SKM-1 treated with dmso at 0.1 percent for 144 hours (cell line): ENCODE measurements at regions not wholly inside any gene's neighbourhood (a gene's known extent, or its start where the extent isn't known, plus 50 kb on each side); places are given as distances from the start of the nearest gene placed in this dataset.

Experiments
- DNase-seq: peaks from one replicate; lab custom pipeline; 2025; ENCODE audit not compliant: unreplicated experiment; lab: John Stamatoyannopoulos, UW

DNA sequence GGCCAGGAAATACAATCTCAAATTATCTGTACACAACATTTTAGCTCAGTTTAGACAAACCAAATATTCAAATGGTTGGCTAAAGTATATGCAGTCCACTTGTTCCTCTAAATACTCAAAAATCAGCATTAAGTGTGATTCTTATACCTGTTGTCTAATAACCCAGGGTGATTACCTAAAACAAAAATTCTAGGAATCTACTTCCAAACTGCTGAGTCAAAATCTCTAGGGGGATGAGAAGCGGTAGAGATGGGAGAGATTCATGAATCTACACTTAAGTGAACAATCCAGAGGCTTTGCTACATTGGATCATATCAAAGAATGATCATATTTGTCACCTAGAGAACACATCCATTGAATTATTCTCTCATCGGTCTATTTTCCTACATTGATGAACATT lies 420.9 kb upstream of the PKDCC start:
- DNase-seq, result no peak

DNA sequence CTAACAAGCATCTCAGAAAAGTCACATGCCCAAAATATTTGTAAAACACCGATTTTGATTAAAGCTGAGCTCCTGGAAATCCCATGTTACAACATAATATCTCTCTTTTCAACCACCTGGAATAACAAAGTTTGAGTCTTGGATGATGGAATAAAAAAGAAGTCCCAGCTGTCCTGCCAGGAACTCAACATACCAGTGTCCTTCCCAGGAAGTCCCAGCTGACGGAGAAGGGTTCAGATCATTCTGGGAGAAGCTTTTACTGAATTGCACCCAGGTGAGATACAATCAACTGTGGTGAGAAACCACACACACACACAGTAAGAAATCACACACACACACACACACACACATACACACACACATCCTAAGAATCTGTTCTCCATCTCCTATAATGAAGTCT lies 413.1 kb upstream of the PKDCC start:
- no peak for DNase-seq

DNA sequence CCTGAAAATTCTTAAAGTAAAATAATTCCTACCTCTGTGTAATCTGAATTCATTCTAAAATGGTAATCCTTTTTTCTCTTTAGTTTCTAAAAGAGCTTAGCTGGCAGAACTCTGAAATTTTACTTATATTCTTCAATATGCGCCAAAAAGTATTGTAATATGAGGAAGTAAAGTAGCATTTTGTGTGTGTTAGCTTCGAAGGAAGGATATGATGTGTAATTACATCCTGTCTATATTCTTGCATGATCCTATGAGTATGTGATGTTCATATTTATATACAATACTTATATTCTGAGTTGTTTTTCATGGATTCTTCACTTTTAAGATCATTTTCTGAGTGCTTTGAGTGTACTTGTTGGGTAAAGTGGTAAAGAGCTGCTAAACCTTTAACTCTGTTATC lies 402.9 kb upstream of the PKDCC start:
- DNase-seq, result no peak

DNA sequence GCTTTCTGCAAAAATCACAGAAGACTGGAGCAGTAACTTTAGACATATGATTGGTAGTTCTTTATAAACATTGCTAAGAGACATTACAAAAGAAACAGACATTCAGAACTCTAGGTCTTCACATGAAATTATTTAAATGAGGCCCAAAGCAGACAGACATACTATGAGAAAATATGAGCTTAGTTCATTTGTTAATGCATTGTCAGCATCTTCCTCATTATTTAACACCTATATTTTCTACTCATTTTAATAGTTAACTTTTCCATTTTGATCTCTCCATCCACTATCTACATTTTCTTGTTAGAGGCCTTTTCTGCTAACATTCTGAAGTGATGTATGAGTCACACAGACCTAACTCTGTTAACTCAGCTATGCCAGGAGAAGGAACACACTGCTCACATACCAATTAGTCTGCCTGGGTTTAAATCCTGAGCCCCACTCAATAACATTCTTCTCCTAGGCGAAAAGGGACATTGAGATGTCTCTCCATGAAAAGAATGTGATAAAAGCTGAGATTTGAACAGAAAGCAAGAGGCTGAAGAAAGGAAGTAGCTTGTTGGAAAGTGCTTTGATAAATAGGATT lies 400.3 kb upstream of the PKDCC start:
- DNase-seq, result no peak

DNA sequence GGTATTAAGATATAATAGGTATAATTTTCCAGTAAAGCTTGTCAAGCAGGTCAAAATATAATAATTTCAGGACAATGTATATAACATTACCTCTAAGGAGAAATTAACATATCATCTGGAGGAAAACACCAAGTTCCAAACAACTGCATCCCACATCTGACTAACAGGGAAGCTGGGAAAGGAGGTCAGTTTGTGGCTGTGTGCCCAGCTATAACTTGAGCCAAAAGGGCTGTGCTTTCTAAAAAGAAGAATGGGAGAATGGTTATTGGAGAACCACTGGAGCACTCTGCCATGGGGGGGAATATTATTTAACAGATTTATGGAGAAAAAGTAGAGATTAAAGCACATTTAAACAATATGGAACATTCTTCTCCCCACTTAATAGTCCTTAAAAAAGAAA lies 390.6 kb upstream of the PKDCC start:
- no peak for DNase-seq

DNA sequence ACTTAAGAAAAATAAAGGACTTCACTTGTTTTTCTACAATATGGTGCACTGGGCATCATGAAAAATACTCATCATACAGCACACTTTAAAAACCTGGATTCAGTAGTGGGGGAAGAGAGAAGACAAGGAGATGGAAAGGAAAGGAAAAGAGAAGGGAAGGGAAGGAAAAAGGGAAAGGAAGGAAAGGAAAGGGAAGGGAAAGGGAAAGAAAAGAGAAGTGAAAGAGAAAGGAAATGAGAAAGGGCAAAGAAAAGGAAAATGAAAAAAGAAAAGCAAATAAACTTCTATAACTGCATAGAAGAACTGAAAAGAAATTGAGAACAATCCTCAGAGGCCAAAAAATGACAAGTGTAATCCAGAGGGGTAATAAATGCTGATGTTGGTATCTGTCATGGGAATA lies 388.1 kb upstream of the PKDCC start:
- DNase-seq, result no peak

DNA sequence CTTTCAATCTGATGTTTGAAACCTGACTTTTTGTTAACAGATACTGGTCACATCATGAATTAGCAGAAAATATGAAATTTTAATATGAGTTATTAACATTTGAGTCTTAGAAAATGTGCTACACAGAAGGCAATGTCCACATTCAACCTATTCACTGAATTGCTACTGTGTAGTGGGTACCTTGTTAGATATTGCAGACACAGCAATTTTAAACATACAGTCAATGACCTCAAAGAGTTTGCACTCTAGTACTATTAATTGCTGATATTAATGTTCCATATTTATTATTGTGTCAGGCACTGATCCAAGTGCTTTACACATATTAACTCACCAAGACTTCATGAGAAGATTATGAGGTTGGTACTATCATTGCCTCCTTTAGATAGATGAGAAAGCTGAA lies 385.4 kb upstream of the PKDCC start:
- DNase-seq, result no peak

DNA sequence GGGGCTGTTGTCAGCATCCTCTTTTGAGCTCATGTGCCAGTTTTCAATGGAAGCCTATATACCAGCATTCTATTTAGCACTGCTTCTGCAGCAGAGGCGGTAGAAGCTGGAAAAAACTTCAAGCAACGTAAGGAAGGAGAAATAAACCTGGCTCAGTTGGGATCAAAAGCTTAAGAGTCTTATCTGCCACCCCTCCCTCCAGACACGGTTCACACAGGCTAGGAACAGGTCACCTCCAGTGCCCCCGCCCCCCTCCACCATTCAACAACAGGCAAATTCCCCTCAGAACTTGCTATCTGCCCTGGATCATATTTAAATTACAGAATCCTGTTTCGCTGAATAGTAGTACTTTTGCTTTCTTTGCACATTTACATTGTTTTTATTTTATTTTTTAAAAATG lies 384.8 kb upstream of the PKDCC start:
- DNase-seq, result no peak

DNA sequence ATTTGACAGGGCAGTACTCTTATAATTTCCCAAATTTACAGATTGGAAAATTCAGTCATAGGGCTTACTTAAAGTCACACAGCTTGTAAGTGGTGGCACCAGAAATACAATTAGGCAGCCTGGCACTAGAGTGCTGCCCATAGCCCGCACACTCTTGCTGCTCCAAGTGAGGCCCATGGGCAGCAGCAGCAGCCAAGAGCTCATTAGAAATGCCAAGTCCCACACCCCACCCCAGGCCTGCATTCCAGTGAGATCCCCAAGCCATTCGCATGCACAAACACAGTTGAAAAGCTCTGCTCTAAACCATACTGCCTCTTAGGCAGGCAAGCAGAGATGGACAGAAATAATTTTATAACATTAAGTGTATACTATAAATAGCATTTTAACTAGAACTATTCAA lies 379.3 kb upstream of the PKDCC start:
- DNase-seq, result no peak

DNA sequence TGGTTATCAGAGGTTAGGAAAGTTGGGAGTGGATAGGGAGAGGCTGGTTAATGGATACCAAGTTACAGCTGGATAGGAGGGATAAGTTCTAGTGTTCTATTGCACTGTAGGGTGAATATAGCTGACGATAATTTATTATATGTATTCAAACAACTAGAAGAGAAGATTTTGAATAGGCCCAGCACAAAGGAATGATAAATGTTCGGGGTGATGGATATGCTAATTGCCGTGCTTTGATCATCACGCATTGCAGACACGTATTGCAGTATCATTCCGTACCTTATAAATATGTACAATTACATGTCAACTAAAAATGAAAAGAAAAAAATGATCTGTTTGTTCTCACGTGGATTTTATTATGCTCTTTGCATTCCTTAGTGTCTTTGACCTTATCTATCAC lies 369.2 kb upstream of the PKDCC start:
- no peak for DNase-seq

DNA sequence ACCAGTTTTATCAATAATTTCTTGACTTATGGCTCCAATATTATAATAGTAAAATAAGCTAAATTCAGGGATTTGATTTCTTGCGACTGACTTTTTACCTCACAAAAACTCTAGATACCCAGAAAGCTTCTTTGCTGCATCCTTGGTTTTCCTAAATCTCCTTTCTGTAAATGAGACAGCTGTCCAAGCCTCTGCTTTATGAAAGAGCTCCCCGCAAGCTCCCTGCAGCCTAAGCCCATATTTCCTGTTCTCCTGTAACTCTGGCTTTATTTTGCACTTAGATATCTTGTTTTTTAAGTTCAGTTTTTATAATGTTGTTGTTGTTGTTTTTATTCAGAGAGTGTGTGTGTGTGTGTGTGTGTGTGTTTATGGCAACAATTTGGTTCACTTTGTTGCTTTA lies 361.7 kb upstream of the PKDCC start:
- no peak for DNase-seq

DNA sequence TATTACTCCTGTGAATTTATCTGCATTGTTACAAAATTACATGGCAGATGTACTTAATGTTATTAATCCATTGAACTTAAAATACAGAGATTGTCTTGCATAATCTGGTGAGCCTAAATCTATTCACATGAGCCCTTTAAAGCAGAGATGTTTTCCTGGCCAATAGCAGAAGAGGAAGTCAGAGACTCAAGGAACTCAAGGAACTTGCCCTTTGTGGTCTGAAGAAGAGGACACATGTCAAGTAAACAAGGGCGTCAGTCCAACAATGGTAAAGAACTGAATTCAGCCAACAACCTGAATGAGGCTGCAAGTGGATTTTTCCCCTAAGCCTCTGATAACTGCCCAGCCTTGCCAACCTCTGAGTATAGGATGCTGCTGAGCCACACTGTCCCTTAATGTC lies 356.3 kb upstream of the PKDCC start:
- no peak for DNase-seq

DNA sequence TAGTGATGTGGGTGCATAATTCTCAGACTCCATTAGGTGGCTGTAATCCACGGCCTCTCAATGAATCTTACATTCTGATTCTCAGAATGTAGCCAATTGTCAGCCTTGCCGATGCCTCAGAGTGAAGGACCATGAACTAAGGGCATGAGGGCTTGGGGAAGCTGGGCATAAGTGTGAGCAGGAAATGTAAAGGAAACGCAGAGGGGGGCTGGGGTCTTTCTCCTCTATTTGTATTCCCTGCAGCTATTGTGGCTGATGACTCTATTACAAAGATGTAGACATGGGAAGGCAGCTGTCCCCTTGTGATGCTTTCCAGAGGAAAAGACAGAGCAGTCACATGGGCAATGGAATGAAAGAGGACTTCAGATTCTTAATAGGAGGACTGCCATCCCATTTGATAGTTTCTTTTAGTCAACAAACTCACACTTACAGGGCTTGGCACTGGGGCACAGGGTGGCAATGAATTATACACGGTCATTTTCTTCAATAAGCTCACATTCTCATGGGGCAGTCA lies 353.2 kb upstream of the PKDCC start:
- no peak for DNase-seq

DNA sequence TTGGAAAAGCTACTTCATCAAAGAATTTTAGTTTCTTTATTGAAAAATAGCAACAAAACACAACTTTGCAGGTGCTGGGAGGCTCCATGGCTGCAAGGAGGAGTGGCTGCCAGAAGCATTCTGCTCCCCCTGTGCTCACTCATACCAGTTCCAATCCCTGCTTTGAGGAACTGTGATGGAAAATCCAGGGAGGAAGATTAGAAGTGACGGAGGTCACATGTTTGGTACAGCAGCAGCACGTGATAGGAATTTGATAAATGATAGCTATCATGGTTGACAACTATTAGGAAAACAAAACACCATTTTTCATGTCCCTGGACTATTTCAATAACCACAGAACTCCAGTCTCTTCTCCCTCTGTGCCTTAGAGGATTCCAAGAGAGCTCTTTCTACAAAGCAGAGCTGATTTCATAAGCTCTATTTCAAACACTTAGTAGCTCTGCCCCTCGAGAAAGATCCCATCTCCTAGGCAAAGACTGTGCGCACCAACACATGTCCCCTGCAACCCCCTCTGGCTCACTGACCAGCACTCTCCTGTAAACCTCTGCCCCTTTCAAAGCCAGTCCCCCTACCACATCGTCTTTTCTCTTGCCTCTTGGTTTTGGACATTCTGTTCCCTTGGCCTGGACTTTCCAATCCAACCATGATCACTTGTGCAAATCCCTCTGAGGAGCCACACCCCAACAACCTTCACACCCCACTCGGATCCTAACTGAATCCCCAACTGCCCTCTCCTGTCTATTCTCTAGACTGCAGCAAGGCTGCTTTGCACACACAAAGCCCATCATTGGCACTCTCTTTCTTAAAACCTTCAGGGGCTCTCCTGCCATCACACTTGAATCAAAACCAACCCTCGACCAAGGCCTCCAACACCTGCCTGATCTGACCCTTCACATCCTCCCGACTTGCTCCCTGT lies 352.4 kb upstream of the PKDCC start:
- no peak for DNase-seq

DNA sequence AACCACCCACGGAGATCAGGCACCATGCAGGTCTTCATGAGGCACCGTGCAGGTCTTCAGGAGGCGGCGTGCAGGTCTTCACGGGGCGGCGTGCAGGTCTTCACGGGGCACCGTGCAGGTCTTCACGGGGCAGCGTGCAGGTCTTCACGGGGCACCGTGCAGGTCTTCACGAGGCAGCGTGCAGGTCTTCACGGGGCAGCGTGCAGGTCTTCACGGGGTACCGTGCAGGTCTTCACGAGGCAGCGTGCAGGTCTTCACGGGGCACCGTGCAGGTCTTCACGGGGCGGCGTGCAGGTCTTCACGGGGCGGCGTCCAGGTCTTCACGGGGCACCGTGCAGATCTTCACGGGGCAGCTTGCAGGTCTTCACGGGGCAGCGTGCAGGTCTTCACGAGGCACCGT lies 350.4 kb upstream of the PKDCC start:
- no peak for DNase-seq

DNA sequence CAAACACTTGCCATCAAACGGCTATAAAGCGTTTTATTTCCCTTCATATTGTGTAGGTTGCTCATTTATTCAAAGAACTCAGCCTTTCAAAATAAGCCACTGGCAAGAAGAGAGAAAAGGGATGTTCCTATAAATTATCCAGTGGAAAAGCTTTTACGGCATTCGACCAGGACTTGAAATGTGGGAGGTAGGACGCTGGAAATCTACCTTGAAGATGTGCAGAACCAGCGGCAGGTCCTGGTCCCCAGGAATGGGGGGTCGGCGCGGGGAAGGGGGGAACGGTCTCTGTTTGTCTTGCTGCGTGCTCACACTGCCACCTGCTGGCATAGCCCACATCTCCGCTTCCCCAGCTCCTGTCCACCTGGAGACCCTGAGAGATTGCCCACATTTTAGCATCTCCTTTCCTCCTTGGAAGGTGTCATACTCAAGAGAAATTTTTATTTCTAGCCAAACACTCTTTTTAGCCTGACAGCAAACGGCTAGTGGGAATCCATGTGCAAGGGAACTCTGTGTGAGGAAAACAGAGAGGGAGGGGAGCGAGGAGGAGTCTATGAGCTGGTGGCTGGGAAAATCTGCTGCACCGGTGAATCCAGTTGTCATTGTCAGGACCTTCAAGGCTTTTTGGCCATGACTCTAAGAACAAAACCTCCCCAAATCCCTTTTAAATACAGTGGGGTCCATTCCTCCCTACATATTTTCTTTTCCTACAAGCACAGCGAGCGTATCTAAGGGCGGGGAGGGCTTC lies 349.0 kb upstream of the PKDCC start:
- no peak for DNase-seq

DNA sequence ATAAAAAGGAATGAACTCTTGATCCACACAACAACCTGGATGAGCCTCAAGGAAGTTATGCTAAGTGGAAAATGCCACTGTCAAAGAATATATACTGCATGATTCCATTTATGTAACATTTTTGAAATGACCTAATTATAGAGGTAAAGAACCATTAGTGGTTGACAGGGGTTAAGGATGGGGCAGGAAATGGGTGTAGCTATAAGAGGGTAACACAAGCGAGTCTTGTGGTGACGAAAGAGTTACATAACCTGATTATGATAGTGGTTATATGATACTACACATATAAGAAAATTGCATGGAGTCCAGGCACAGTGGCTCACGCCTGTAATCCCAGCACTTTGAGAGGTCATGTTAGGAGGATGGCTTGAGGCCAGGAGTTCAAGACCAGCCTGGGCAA lies 346.6 kb upstream of the PKDCC start:
- no peak for DNase-seq

DNA sequence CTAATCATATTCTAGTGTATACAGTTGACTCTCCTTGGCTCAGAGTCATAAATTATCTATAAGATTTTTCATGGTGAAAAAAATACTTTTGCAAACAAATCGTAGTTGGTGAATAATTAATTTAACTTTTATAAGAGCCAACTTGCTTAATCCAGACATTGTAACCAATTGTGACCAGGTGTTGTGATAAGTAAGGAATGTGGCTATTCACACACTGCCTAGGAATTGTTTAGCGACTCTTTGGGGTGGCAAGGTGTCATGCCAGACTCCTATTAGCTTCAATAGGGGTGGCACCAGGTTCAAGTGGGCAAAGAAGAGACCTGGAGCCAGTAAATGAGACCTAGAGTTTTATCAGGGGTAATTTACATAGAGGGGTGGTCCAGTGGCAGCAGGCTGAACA lies 344.7 kb upstream of the PKDCC start:
- DNase-seq, result no peak

DNA sequence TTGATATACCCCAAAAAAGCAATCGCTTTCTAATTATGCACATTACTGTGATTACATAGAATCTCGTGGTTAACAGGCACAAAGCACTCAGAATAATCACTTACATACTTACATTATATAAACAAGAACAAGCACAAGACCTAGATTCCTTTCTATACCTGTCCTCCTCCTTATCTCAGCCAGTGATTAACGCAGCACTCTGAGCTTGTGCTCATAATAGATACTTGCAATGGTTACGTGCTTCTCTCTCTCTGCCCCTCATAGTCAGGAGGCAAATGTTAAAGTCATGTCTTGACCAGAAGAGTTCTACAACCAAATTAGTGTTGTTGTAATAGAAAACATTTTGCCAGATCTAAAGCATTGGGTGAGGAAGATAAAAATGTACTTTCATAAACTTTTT lies 342.2 kb upstream of the PKDCC start:
- DNase-seq, result no peak

DNA sequence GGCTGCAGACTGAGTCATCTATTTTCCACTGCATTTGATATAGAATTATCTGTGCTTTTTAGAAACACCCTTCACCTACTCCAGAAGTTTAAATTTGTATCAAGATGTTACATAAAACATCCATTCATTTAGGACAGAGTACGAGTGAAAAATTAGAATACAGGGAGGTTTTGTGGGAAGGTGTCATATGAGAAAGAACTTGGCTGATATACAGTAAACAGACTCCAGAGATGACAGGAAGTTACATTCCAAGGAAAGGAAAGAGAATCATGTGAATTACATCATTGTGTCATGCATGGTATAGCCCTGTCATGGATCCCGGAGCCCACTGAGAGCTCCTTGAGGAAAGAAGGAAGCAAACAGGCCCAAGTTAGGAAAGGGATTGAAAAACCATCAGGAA lies 341.5 kb upstream of the PKDCC start:
- DNase-seq, result no peak

DNA sequence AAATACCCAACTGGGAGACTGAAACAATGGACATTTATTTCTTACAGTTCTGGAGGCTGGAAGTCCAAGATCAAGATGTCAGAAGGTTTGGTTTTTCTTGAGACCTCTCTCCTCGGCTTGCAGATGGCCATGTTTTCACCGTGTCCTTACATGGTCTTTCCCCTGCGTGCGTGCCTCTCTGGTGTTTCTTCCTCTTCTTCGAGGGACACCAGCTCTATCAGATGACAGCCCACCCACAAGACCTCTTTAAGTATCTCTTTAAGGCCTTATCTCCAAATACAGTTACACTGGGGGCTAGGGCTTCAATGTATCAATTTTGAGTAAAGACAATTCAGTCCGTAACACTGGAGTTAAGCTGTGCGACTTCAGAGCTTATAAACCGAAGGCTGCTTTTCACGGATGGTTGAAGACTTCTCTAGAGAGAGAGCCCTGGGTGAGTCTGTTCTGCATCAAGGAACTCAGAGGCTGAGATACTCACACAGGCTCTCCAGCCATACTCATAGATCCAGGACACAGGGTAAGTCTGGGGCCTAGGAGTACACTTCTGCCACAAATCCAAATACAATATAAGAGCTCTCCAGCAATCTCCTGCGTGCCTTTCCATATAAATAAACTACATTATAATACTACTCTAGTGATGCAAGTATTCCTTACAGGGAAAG lies 339.9 kb upstream of the PKDCC start:
- no peak for DNase-seq
